Right hindlimb (tissue), 1 donor: ENCODE measurements at regions not wholly inside any gene's neighbourhood (a gene's known extent, or its start where the extent isn't known, plus 50 kb on each side); places are given as distances from the start of the nearest gene placed in this dataset.
"Not testable (repeated sequence)": the region's sequence is repeated elsewhere in the genome, so short reads cannot be mapped to it uniquely, and the experiment has no call there.

Experiments used
- DNase-seq: peaks from one replicate; pipeline ENCODE4 v3.0.0-alpha.2; 2018

DNA sequence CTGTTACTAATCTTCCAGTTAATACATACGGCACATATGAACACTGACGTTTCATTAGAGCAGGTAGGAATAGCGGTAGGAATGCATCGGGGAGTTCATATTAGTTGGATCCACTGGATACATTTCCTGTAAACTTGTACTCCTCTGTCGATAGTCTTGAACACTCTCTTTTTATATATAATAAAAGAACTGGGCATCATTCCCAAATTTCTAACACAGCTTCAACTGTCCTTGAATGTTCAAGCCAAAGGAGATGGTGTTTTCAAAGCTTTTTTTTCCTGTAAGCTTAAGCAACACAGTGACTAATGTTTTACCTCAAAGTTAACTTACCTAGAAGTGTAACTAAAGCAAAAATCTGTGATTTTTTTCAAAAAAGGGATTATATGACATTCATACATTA, 195.3 kb downstream of the UTRN start:
- no peak for DNase-seq

DNA sequence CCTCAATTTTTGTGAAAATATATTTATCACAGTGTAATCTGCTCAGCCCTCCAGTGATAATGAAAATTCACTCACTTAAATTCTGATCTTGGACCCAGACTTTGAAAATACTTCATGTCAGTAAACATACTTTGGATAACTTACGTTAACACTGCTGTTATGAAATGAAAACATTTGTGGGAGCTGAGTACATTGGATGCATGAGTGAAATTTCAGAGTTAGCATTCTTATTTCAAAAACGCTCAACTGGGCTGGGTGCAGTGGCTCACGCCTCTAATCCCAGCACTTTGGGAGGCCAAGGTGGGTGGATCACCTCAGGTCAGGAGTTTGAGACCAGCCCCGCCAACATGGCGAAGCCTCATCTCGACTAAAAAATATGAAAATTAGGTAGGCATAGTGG, 196.4 kb downstream of the UTRN start:
- no peak for DNase-seq

DNA sequence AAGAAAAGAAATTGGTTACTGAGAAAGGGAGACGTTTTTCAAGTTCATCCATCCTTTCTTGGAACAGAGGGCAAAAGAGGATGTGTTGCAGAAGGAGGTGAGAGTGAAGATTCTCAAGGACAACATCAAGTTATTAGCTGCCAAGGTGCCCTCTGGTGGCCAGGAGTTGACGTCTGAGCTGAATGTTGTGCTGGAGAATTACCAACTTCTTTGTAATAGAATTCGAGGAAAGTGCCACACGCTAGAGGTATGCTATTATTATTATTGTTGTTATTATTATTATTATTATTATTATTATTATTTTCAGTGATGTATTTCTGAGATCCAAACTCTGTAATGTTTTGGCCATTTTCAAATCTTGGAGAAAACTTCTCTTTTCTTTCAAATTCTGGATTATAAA, 197.0 kb downstream of the UTRN start:
- peak; percentile 65 for DNase-seq

DNA sequence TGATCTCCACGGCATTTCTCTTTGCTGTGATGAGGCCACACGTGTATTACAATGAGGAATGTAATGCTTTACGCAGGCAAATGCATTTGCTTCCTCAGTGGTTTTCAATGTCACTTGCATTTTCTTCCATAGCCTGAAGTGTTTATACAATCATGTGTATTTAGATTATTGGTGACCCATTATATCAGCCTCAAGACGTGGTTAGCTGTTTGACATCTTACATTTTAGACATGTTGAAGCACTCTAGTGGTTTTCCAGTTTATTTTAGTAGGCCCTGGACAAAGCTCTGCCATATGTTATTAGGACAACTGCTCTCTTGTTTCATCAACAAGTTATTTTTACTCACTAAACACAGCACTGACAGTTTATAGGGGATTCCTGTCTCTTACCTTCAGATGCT, 200.4 kb downstream of the UTRN start:
- DNase-seq = no peak

DNA sequence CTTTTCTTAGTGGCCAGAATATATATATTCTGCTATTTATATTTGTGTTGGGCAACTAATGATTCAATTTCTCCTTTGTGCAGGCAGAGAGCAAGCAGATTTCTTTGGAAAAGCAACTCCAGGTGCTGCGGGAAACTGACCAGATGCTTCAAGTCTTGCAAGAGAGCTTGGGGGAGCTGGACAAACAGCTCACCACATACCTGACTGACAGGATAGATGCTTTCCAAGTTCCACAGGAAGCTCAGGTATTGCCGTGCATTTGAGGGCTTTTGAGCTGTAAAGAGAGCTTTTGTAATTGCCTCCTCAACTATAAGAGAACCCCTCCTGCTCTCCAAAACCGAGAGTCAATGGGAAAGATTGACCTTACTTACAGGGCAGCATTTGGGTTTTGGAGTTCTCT, 203.5 kb downstream of the UTRN start:
- no peak for DNase-seq

DNA sequence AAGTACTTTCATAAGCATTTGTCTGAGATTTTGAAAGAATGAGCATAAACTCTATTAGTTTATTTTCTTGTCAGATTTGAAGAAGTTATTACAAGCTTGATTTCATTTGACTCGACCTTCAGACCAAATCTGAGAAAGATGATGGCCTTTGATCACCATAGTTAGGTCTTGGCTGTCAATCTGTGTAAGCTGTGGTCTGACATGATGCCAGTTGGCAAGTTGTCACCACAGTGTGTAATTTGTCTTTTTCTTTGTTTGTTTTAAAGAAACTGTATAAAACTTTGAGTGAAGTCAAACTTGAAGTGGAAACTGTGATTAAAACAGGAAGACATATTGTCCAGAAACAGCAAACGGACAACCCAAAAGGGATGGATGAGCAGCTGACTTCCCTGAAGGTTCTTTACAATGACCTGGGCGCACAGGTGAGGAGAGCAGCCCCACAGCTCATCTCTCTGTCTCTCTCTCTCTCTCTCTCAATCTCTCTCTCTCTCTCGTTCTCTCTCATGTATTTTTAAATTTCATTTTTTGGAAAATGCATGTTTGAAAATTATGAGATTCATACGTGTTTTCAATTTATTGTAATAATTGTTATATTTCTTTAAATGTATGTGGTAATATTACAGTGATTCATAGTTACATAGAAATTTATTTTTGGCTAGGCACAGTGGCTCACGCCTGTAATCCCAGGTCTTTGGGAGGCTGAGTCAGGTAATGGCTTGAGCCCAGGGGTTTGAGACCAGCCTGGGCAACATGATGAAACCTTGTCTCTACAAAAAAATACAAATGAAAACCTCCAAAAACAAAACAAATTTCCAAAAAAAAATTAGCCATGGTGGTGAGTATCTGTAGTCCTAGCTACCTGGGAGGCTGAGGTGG, 208.1 kb downstream of the UTRN start:
- DNase-seq = no peak

DNA sequence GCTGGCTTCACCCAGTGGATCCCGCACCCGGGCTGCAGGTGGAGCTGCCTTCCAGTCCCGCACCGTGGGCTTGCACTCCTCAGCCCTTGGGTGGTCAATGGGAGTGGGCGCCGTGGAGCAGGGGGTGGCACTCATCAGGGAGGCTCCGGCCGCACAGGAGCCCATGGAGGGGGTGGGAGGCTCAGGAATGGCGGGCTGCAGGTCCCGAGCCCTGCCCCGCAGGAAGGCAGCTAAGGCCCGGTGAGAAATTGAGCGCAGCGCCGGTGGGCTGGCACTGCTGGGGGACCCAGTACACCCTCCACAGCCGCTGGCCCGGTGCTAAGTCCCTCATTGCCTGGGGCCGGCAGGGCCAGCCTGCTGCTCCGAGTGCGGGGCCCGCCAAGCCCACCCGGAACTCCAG, 209.9 kb downstream of the UTRN start:
- not testable (repeated sequence) for DNase-seq

DNA sequence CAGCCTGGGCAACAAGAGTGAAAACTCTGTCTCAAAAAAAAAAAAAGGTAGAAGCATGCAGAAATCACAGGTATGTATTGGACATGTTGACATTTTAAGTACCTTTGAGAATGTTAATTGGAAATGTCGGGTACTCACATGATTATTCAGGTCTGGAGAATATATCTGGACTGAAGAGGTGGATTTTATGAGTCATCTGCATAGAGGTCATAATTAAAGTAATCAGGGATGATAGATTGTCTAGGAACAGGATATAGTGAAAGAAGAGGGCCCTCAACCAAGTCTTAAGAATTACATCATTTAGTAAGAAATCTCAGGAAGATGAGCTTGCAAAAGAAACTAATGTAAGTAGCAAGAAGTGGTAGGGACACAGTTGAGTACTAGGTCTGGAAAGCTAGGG, 212.5 kb downstream of the UTRN start:
- DNase-seq = no peak

DNA sequence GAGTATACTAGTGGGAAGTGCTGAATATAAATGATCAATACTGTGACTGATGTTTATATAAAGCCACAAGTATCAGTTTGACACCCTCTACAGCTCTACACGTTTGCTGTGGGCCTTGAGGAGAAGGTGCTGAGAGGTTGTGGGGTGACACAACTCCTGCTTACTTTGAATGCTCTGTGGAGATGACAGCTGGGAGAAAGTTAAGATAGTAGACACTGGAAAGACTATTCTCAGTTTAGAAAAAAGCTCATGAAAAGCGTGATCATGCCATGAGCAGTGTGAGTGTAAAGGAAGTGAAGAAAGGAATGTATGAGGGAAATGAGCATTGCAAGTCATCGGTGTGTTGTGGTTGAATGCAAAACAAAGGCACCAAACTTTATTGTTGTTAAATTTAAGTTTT, 215.8 kb downstream of the UTRN start:
- no peak for DNase-seq

DNA sequence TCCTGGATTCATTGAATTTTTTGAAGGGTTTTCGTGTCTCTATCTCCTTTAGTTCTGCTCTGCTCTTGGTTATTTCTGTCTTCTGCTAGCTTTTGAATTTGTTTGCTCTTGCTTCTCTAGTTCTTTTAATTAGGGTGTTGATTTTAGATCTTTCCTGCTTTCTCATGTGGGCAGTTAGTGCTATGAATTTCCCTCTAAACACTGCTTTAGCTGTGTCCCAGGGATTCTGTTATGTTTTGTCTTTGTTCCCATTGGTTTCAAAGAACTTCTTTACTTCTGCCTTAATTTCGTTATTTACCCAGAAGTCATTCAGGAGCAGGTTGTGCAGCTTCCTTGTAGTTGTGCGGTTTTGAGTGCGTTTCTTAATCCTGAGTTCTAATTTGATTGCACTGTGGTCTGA, 220.1 kb downstream of the UTRN start:
- DNase-seq = not testable (repeated sequence)

DNA sequence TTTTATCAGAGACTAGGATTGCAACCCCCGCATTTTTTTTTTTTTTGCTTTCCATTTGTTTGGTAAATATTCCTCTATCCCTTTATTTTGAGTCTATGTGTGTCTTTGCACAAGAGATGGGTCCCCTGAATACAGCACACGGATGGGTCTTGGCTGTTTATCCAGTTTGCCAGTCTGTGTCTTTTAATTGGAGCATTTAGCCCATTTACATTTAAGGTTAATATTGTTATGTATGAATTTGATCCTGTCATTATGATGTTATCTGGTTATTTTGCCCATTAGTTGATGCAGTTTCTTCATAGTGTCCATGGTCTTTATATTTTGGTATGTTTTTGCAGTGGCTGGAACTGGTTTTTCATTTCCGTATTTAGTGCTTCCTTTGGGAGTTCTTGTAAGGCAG, 220.9 kb downstream of the UTRN start:
- not testable (repeated sequence) for DNase-seq

DNA sequence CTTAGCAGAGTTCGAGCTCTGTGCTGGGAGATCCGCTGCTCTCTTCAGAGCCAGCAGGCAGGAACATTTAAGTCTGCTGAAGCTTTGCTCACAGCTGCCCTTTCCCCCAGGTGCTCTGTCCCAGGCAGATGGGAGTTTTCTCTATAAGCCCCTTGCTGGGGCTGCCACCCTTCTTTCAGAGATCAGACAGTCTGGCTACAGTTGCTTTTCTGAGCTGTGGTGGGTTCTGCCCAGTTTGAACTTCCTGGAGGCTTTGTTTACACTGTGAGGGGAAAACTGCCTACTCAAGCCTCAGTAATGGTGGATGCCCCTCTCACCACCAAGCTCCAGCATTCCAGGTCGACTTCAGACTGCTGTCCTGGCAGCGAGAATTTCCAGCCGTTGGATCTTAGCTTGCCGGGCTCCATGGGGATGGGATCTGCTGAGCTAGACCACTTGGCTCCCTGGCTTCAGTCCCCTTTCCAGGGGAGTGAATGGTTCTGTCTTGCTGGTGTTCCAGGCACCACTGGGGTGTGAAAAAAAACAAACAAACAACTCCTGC, 222.7 kb downstream of the UTRN start:
- not testable (repeated sequence) for DNase-seq

DNA sequence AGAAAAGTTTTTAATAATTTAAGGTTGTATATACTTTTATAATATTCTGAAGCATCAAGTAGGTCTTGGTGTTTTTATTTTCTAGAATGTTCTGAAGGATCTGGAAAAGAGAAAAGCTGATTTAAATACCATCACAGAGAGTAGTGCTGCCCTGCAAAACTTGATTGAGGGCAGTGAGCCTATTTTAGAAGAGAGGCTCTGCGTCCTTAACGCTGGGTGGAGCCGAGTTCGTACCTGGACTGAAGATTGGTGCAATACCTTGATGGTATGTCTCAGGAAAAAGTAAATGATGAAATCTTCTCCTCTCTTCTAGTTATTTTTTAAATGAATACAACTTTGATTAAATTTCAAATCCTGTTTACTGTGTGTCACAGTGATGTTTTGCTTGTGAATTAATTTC, 225.7 kb downstream of the UTRN start:
- no peak for DNase-seq

DNA sequence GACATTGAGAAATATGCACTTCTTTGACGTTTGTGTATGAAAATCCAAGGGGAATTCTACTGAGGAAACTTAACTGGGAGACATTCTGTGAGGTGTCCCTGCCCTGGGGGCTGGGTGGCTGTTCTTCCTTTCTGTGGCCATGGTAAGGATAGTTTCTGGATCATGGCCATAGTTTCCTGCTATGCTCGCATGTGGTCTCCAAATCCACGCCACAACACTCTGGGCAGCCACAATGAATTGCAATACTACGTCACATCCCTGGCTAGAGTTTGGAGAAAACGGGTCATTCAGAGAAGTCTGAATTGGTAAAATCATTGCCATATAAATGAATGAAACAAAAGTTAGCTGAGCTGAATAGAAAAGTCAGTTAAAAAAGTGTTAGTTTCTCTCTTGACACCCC, 230.6 kb downstream of the UTRN start:
- DNase-seq = no peak

DNA sequence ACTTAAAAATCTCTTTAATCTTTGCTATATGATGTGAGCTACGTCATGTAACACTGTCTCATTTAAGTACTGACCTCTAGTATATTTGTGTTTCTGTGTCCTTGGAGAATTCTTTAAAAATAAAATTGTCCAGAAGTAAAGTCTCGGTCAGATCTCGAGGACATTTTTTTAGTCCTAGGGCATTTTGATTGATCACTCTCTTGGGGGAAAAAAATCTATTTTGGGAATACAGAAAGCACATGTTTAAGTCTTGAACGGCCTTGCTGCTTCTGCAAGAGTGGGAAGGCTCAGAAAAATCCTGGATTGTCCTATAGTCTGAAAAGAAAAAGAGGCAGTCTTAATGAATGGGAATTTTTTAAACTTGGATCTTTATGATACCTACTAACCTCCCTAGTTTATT, 234.3 kb downstream of the UTRN start:
- DNase-seq = no peak

DNA sequence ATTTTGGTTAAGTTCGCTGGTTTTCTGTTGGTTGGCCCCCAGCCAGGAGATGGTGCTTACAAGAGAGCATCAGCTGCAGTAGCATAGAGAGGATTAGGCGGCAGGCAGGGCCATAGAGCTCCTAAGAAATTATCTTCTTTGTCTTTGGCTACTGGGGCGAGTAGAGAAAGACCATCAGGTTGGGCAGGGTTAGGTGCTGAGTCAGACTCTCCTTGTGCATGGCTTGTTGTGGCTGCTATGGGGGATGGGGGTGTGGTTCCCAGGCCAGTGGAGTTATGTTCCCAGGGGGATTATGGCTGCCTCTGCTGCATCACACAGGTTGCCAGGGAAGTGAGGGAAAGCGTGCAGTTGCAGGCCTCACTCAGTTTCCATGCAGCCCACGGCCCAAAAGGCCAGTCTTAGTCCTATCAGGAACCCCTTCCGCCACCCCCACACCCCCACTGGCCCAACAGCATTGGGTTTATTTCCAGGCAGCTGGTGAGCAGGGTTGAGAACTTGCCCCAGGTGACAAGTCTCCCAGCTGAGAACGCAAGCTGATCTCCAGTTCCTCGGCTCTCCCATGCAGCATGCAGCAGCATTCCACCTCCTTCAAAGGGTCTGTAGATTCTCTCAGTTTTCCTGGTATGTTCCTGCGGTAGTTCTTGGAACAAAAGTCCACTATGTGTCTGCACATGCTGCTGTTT, 243.7 kb downstream of the UTRN start:
- no peak for DNase-seq

DNA sequence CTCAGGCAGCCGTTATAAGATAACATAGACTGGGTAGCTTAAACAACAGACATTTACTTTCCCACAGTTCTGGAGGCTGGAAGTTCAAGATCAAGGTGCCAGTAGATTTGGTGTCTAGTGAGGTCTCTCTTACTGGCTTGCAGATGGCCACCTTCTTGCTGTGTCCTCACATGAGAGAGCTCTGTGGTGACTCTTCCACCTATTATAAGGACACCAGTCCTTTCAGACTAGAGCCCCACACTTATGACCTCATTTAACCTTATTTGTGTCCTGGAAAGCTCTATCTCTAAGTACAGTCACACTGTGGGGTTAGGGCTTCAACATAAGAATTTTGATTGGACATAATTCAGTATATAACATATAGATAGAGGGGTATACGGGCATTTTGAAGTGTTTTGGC, 245.0 kb downstream of the UTRN start:
- DNase-seq = no peak

DNA sequence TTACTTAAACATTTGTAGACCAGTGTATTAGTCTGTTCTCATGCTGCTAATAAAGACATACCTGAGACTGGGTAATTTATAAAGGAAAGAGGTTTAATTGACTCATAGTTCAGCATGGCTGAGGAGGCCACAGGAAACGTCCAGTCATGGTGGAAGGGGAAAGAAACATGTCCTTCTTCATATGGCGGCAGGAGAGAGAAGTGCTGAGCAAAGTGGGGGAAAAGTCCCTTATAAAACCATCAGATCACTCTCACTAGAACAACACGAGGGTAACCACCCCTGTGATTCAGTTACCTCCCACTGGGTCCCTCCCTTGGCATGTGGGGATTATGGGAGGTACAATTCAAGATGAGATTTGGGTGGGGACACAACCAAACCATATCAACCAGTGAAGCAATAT, 247.1 kb downstream of the UTRN start:
- DNase-seq = not testable (repeated sequence)

DNA sequence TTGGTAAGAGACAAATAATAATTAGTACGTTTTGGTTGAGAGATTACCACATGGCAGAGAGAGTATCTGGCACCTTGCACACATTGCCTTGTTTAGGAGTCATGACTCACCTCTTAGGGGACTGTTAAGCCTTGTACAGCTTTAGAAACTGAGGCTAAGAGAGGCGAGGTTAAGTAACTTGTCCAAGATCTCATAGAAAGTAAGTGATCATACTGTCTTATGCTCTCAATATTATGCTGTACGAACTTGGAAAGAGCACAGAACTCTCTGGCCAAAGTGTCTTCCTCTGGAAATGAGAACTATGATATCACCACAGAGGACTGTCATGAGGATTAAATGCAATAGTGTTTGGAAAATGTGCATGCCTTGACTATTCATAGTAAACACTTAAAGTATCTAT, 249.0 kb downstream of the UTRN start:
- DNase-seq = peak; percentile 23

DNA sequence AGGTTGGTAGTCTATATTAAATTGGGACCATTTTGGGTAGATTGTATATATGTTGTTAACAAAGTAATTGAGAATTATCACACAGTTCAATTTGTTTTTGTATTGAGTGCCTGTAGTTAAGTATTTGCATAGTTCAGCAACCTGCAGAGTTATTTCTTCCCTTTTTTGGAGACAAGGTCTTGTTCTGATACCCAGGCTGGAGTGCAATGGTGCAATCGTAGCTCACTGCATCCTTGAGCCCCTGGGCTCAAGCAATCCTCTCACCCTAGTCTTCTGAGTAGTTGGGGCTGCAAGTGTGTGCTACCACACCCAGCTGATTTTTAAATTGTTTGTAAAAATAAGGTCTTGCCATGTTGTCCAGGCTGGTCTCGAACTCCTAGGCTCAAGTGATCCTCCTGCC, 250.5 kb downstream of the UTRN start:
- DNase-seq = no peak

DNA sequence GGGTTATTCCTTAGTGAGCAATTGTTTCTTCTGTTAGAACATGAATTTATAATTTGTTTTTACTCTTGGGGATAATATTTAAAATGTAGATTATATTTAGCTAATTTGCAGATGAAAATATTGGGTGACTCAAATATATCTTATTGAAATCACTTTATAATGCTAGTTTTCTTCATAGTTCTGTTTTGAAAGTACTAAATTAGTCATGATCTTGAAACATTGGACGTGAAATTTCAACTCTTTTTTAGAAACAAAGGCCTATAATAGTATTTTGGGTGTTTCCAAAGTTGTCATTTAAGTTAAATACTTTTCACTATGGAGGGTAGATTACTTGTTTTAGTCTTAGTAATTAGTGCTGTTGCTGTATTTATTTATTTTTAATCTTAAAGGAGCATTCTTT, 250.9 kb downstream of the UTRN start:
- no peak for DNase-seq

DNA sequence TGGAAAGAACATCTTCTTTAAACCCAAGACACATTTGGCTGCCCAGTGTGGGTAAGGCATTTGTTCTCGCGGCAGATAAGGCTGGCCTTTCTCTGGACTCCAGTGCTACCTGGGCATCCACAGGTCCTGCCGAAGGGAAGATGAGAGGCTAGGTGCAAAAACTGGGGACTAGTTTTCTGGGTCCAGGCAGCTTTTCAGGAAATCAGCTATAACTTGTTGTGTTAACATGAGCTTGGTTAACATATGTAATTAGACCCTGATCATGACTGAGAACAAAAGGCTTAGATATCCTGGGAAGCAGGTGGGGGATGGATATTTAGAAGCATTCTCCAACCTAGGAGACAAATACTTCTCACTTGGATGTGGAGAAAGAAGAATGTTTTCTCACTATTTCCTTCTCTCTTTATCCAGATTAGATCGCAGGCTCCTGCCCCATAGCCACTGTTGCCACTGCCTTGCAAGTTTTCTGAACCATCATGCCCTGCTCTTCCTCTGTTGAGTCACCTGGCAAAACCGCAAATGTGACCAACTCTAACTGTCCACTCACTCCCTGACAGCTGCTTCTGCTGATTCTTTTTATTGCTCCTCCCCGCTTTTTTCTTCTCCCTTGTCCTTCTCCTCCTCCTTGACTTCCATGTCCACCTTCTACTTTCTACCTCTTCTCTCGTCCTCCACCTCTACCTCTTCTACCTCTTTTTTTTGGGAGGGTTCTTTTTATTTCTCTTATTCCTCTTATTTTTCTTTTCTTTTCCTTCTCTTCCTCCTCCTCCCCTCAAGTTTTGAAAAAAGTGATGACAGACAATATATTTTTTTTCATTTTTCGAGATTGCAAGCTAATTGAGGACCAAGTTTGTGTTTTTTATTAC, 258.1 kb downstream of the UTRN start:
- no peak for DNase-seq

DNA sequence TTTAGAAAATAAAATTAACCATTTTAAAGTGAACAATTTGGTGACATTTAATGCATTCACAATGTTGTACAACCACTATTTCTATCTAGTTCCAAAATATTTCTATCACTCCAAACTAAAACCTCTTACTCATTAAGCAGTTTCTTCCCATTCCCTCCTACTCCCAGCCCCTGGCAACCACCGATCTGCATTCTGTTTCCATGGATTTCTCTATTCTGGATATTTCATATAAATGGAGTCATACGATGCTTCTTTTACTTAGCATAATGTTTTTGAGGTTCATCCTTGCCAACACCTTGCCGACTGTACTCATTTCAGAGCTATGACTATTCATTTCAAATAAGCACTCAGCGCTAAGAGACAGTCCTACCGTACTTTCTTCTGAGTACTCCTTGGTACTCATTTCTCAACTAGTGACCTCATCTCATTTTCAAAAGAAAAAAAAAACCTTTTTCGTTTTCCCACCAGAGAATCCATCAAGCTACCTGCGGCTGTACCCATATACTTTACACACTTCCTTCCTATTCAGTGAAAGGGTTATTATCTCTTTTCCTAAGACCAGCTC, 259.2 kb downstream of the UTRN start:
- no peak for DNase-seq
